Fibroblast of mammary gland (primary cell): ENCODE measurements at regions not wholly inside any gene's neighbourhood (a gene's known extent, or its start where the extent isn't known, plus 50 kb on each side); places are given as distances from the start of the nearest gene placed in this dataset.

Experiments
- DNase-seq: peaks from one replicate; pipeline ENCODE4 v3.0.0-alpha.2; 2010; ENCODE audit warnings: low read depth
- H3K4me3 ChIP-seq: 2 replicates; pipeline ENCODE4 v1.5.1; 2011; ENCODE audit warnings: low read depth, mild to moderate bottlenecking, low read length, moderate library complexity; ENCODE audit not compliant: control insufficient read depth
- CTCF ChIP-seq: conservative IDR thresholded peaks from 2 replicates; pipeline ENCODE4 v1.5.1; 2011; ENCODE audit warnings: low read depth, low read length, inconsistent platforms; ENCODE audit not compliant: control insufficient read depth, insufficient read depth

GRCh38 chr14:49972131-49972671 is 79.3 kb downstream of the ARF6 start:
- DNase-seq = peak; percentile 83
- TF ChIP-seq CTCF = no peak
- H3K4me3 ChIP-seq = no peak overlapping the region

DNA sequence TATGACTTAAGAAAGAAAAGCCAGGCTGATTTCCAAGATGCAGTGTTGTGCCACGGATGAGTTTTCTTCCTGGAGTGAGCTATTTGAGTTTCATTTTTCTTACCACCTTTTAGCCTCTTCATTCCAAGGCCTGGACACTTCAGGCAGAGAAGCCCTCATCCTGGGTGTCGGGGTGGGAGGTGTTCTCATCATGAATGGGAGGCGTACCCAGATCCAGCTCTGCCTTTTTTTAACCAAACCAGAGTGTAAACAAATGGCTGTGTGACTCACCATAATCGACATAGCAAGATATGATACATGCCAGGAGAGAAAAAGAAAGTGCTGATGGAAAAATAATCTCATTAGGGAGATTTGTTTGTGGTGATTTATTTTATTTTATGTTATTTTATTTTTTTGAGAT is 79.9 kb downstream of the ARF6 start:
- DNase-seq = peak; percentile 91
- TF ChIP-seq CTCF = no peak
- H3K4me3 ChIP-seq = no peak overlapping the region

DNA sequence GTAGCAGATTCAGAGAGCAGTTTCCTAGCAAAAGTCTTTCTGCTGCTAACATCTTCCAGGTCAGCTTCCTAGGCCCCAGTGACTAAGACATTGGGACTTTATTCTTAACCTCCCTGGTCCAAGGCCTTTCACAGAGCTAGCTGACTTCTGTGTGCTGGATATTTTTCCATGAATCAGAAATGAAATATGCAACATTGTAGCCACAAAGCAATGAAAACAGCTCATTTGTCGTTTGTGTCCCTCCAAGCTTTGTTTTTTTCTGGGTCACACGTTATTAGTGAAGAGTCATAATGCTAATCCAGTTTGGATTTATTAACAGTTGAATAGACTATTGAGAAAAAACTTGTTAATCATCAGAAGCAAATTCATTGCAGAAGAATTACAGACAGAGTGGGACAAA is 82.4 kb downstream of the ARF6 start:
- H3K4me3 ChIP-seq = no peak overlapping the region
- no peak for TF ChIP-seq CTCF
- peak; percentile 94 for DNase-seq

- H3K4me3 ChIP-seq = no peak overlapping the region
- no peak for DNase-seq
- no peak for TF ChIP-seq CTCF
Observed at GRCh38 chr14:49975799-49976198, 82.9 kb downstream of the ARF6 start.

DNA sequence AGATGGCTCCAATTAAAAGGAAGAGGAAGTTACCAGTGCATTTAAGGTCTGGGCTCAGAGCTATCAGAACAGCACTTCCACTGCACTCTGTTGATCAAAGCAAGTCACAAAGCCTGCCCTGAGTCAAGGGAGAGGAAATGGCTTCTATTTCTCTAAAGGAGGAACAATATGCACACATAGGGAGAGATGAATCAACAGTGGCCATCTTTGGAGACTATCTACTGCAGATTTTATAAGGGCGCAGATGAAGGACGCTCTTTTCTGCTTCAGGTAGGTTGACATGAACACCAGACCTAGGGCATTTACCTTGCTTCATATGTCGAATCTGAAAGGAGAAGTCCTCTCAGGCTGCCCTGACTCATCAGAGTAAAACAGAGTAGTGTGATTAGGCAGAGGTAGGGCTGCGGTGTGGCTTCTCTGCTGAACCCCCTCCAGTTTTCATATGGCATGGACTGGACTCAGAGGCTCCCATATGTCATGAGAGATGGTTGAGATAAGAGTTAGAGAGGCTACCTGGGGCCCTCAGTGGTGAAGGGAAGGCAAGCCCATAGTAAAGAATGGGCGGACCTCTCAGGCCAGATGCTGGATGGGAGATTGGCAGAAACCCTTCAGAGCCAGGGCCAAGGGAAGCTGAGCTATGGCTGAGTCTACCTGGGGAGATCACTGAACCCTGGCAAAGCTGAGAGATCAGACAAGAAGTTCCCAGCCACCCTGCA is 84.4 kb downstream of the ARF6 start:
- no peak for TF ChIP-seq CTCF
- DNase-seq = no peak
- H3K4me3 ChIP-seq = no peak overlapping the region

DNA sequence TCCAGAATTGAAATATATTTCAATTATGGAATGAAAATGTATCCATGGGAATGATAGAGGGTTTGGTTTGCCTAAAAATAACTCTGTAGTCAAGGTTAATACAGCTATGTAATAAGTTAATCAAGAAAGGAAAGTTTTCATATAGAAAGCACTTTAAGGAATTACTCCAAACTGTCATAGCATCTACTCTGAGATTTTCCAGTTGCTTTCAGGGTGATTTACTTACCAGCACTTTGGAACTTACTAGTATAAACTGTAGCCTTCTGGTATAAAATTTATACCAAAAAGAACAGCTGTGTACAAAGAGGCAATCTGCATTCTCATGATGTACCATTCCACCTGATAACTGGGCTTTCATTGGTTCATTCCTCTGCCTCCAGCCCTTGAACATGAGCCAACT is 87.1 kb downstream of the ARF6 start:
- no peak overlapping the region for H3K4me3 ChIP-seq
- TF ChIP-seq CTCF = no peak
- no peak for DNase-seq

GRCh38 chr14:49982082-49982481 is 89.2 kb downstream of the ARF6 start:
- no peak for TF ChIP-seq CTCF
- H3K4me3 ChIP-seq = no peak overlapping the region
- peak; percentile 40 for DNase-seq
